Keratinocyte (primary cell): ENCODE measurements at regions not wholly inside any gene's neighbourhood (a gene's known extent, or its start where the extent isn't known, plus 50 kb on each side); places are given as distances from the start of the nearest gene placed in this dataset.

Experiments used
- DNase-seq: peaks from one replicate; pipeline ENCODE4 v3.0.0-alpha.2; 2011; ENCODE audit warnings: low read depth, missing footprints, low spot score
- FAIRE-seq: peaks from 2 replicates; lab custom pipeline; 2011; peaks lifted over from hg19 to GRCh38; lab: Jason Lieb, UNC
- H2AFZ ChIP-seq: 2 replicates; pipeline ENCODE4 v1.6.0; 2012; ENCODE audit warnings: low read length, control low read depth, inconsistent platforms; ENCODE audit not compliant: control insufficient read depth
- H3K27ac ChIP-seq: 2 replicates; pipeline ENCODE4 v1.5.1; 2011; ENCODE audit warnings: low read length; ENCODE audit not compliant: control insufficient read depth, insufficient read depth
- H3K27me3 ChIP-seq: 3 replicates; pipeline ENCODE4 v1.6.0; 2011; ENCODE audit warnings: low read length; ENCODE audit not compliant: control insufficient read depth, insufficient read depth; ENCODE audit errors: extremely low read depth
- H3K36me3 ChIP-seq, 2 experiments: 2 replicates in 1 of 2; 3 replicates in 1 of 2; pipeline ENCODE4 v1.5.1; 2011; ENCODE audit warnings: low read length in 2 of 2, mild to moderate bottlenecking in 1 of 2; ENCODE audit not compliant: control insufficient read depth in 2 of 2, insufficient read depth in 2 of 2; ENCODE audit errors: extremely low read depth in 1 of 2
- H3K4me1 ChIP-seq: 3 replicates; pipeline ENCODE4 v1.5.1; 2011; ENCODE audit warnings: low read length; ENCODE audit not compliant: control insufficient read depth, insufficient read depth; ENCODE audit errors: extremely low read depth
- H3K4me2 ChIP-seq: 3 replicates; pipeline ENCODE4 v1.6.0; 2011; ENCODE audit warnings: low read depth, low read length; ENCODE audit not compliant: control insufficient read depth, insufficient read depth; ENCODE audit errors: extremely low read depth
- H3K4me3 ChIP-seq, 3 experiments: fragments of 200-600 bp in 1 of 3; sonication (generic) in 1 of 3; 2 replicates in 2 of 3; 3 replicates in 1 of 3; pipeline ENCODE4 v1.5.1; 2011 to 2016; ENCODE audit warnings: low read length in 3 of 3, mild to moderate bottlenecking in 3 of 3, control low read depth in 2 of 3, inconsistent platforms in 1 of 3, low read depth in 1 of 3, mixed read lengths in 1 of 3, mixed run types in 1 of 3, moderate library complexity in 1 of 3; ENCODE audit not compliant: control insufficient read depth in 2 of 3, insufficient read depth in 2 of 3; ENCODE audit errors: extremely low read depth in 1 of 3
- H3K79me2 ChIP-seq: 2 replicates; pipeline ENCODE4 v1.6.0; 2012; ENCODE audit warnings: low read length; ENCODE audit not compliant: control insufficient read depth, insufficient read depth
- H3K9ac ChIP-seq: 3 replicates; pipeline ENCODE4 v1.6.0; 2011; ENCODE audit warnings: low read length; ENCODE audit not compliant: control insufficient read depth, insufficient read depth; ENCODE audit errors: extremely low read depth
- H3K9me1 ChIP-seq: 3 replicates; pipeline ENCODE4 v1.6.0; 2011; ENCODE audit warnings: low read length; ENCODE audit not compliant: control insufficient read depth, insufficient read depth; ENCODE audit errors: extremely low read depth
- H3K9me3 ChIP-seq: 2 replicates; pipeline ENCODE4 v1.5.1; 2012; ENCODE audit warnings: low read depth, low read length; ENCODE audit not compliant: control insufficient read depth
- H4K20me1 ChIP-seq: 3 replicates; pipeline ENCODE4 v1.6.0; 2011; ENCODE audit warnings: low read length; ENCODE audit not compliant: control insufficient read depth, insufficient read depth; ENCODE audit errors: extremely low read depth
- EZH2 ChIP-seq: IDR thresholded peaks from one replicate; pipeline ENCODE4 v1.6.1; 2012; ENCODE audit warnings: inconsistent platforms, mild to moderate bottlenecking, low read length, moderate library complexity
- dilution Hi-C: fragments of 300-500 bp; cut with MboI; formaldehyde crosslinking; loops from one replicate; pipeline ENCODE4 v1.7.0; 2020; ENCODE audit warnings: low sequenced_read_pairs; ENCODE audit not compliant: extremely low pct_ligation_motif_present
- TF ChIP-seq, protein P1 (sequence below), 3 experiments: IDR thresholded peaks in 1 of 3; conservative IDR thresholded peaks in 1 of 3; optimal IDR thresholded peaks in 1 of 3; 2 replicates in 2 of 3; 3 replicates in 1 of 3; pipeline versions ENCODE3 to v1.5.1; 2011; ENCODE audit warnings: low read length in 3 of 3, mild to moderate bottlenecking in 3 of 3, moderate library complexity in 2 of 3, control low read depth in 1 of 3, inconsistent platforms in 1 of 3; ENCODE audit not compliant: insufficient read depth in 2 of 3; ENCODE audit errors: extremely low read depth in 1 of 3

DNA sequence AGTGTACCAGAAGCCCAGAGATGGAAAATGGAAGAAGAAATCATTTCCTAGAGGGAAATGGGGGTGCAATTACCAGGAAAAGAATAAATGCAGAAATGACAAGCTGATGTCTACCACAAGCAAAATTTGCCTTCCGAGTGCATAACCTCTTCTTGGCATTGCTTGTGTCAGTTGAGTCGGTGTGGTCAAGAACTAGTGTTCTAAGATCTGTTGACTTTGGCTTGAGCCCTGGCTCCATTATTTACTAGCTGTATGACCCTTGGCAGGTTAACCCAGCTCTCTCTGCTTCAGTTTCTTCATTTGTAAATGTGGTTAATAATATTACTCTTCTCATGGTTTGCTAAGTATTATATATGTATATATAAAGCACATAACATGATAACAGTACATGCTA lies 273.0 kb upstream of the IRX5 start:
- FAIRE-seq (no peak), DNase-seq (no peak)
- Histone ChIP-seq H3K27ac (peak overlapping the region; percentile 45), H3K9ac (no peak overlapping the region), H2AFZ (peak overlapping the region; percentile 81), H3K4me2 (peak overlapping the region; percentile 63), H3K4me1 (peaks cover 7% of the 10 kb centered on the region), H3K27me3 (no peaks in the 10 kb centered on the region), H3K9me1 (no peaks in the 10 kb centered on the region), H3K9me3 (no peaks in the 10 kb centered on the region), H3K79me2 (no peaks in the 10 kb centered on the region), H3K36me3 (no peaks in the 10 kb centered on the region), H4K20me1 (no peaks in the 10 kb centered on the region), H3K4me3 (peak overlapping the region in 1 of 3 experiments; percentile 12)
- dilution Hi-C loops = no loop called here
- TF ChIP-seq, protein P1, sequence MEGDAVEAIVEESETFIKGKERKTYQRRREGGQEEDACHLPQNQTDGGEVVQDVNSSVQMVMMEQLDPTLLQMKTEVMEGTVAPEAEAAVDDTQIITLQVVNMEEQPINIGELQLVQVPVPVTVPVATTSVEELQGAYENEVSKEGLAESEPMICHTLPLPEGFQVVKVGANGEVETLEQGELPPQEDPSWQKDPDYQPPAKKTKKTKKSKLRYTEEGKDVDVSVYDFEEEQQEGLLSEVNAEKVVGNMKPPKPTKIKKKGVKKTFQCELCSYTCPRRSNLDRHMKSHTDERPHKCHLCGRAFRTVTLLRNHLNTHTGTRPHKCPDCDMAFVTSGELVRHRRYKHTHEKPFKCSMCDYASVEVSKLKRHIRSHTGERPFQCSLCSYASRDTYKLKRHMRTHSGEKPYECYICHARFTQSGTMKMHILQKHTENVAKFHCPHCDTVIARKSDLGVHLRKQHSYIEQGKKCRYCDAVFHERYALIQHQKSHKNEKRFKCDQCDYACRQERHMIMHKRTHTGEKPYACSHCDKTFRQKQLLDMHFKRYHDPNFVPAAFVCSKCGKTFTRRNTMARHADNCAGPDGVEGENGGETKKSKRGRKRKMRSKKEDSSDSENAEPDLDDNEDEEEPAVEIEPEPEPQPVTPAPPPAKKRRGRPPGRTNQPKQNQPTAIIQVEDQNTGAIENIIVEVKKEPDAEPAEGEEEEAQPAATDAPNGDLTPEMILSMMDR (optimal IDR thresholded peaks at IDR 0.05 in 1 of 3, IDR thresholded peaks at IDR 0.05 in 1 of 3, conservative IDR thresholded peaks at IDR 0.05 in 1 of 3; ENCODE audit: extremely low read depth in 1 of 3, insufficient read depth in 2 of 3, low read length in 3 of 3) = no peak
- TF ChIP-seq EZH2 = no peak

DNA sequence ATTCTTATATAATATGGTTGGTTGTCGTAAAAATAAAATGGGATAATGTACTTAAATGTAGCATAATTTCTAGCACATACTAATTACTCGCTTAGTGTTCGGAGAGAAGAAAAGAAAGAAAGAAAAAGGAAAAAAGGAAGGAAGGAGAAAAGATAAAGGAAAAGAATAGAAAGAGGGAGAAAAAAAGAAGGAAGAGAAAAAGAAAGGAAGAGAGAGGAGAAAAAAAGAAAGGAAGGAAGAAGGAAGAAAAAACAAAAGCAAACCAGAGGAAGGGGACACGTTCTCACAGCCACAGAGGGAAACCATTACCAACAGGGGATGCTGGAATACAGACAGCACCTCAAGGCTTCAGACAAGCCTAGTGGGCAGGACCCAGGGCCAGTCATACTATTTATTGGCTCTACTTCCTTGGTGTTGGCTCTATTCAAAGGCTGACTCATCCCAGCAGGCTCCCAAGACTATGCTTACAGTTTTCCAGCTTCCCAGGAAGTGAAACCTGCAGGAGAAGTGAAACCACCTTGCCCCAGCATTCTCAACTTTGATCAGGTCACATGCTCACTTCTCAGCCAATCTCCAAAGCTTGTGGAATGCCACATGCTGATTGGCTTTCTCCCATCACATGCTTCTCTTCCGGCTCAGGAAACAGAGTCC lies 273.5 kb upstream of the IRX5 start:
- peak; percentile 98 for FAIRE-seq
- H3K36me3 ChIP-seq = no peaks in the 10 kb centered on the region
- no peak overlapping the region for H3K9ac ChIP-seq
- H3K27me3 ChIP-seq = no peaks in the 10 kb centered on the region
- DNase-seq = peak; percentile 83
- peak overlapping the region; percentile 63 for H3K4me2 ChIP-seq
- TF ChIP-seq EZH2 = no peak
- TF ChIP-seq, protein P1 (optimal IDR thresholded peaks at IDR 0.05 in 1 of 3, IDR thresholded peaks at IDR 0.05 in 1 of 3, conservative IDR thresholded peaks at IDR 0.05 in 1 of 3; ENCODE audit: extremely low read depth in 1 of 3, insufficient read depth in 2 of 3, low read length in 3 of 3) = peak in 2 of 3 experiments; percentile 31 to 57
- peak overlapping the region; percentile 45 for H3K27ac ChIP-seq
- no peaks in the 10 kb centered on the region for H3K9me1 ChIP-seq
- H2AFZ ChIP-seq = peak overlapping the region; percentile 81
- H4K20me1 ChIP-seq = no peaks in the 10 kb centered on the region
- H3K4me3 ChIP-seq = peak overlapping the region in 1 of 3 experiments; percentile 12
- no peaks in the 10 kb centered on the region for H3K9me3 ChIP-seq
- peaks cover 7% of the 10 kb centered on the region for H3K4me1 ChIP-seq
- dilution Hi-C loops = no loop called here
- no peaks in the 10 kb centered on the region for H3K79me2 ChIP-seq
